Ovary (tissue), 7 donors: ENCODE measurements at regions not wholly inside any gene's neighbourhood (a gene's known extent, or its start where the extent isn't known, plus 50 kb on each side); places are given as distances from the start of the nearest gene placed in this dataset.
"Not testable (repeated sequence)": the region's sequence is repeated elsewhere in the genome, so short reads cannot be mapped to it uniquely, and the experiment has no call there.

Experiments used
- DNase-seq, 5 donors: peaks; one replicate each; pipeline ENCODE4 v3.0.0-alpha.2; 2019 to 2020
- H3K27ac ChIP-seq, 2 donors: fragments of 200-600 bp; one replicate each; pipeline versions ENCODE4 v1.5.1 to v1.8.0; 2019 to 2022
- H3K27me3 ChIP-seq: fragments of 200-600 bp; one replicate; pipeline ENCODE4 v1.8.0; 2022
- H3K36me3 ChIP-seq: fragments of 200-600 bp; sonication (generic); one replicate; pipeline ENCODE4 v1.5.1; 2019
- H3K4me1 ChIP-seq: one replicate; pipeline ENCODE4 v1.8.1; 2013; ENCODE audit warnings: mild to moderate bottlenecking, moderate library complexity; ENCODE audit not compliant: insufficient read depth
- H3K4me3 ChIP-seq: fragments of 200-600 bp; sonication (generic); one replicate; pipeline ENCODE4 v1.5.1; 2017
- H3K9me3 ChIP-seq, 2 donors: fragments of 200-600 bp in 1 of 2; sonication (generic) in 1 of 2; one replicate each; pipeline versions ENCODE4 v1.5.1 to v1.8.1; 2013 to 2019; ENCODE audit warnings: mild to moderate bottlenecking in 1 of 2, moderate library complexity in 1 of 2
- EP300 ChIP-seq: sonication (generic); formaldehyde crosslinking; IDR thresholded peaks from one replicate; pipeline ENCODE4 v1.6.1; 2017; ENCODE audit warnings: antibody characterized with exemption
- POLR2A ChIP-seq: fragments of 450-650 bp; IDR thresholded peaks from one replicate; pipeline ENCODE4 v1.6.1; 2017; ENCODE audit warnings: antibody characterized with exemption, mild to moderate bottlenecking, moderate library complexity
- WGBS, 3 donors: extraction: QIAGEN DNeasy Blood & Tissue Kit in 1 of 3; methylation state at CpG; one replicate each; pipeline versions ENCODE4 v1.1.5 to v1.1.7; 2013 to 2017; 5-methylcytosine and 5-hydroxymethylcytosine counted together
- intact Hi-C, 4 donors: fragments of 100-400 bp; cut with DNase I; formaldehyde crosslinking; loops; one replicate each; pipeline versions ENCODE4 v1.11.0 to v1.15.1; 2022 to 2023
- TF ChIP-seq, protein P1 (sequence below), 3 donors: fragments of 450-650 bp in 2 of 3; fragments of 200-600 bp in 1 of 3; IDR thresholded peaks; one replicate each; pipeline versions ENCODE4 v1.5.1 to v1.8.0; 2016 to 2022; ENCODE audit warnings: antibody characterized with exemption in 3 of 3, mild to moderate bottlenecking in 1 of 3
- donor health status: DM: no; HTN: no; CAD: no; lungs with moderate emphysema.
- donor health status: DM: no; HTN: no; CAD: no.
- donor health status: Bipolar disorder and iron deficiency.
- donor health status: DM: no; HTN: no; CAD: no.
- donor health status: DM: yes; HTN: yes; CAD: no.

DNA sequence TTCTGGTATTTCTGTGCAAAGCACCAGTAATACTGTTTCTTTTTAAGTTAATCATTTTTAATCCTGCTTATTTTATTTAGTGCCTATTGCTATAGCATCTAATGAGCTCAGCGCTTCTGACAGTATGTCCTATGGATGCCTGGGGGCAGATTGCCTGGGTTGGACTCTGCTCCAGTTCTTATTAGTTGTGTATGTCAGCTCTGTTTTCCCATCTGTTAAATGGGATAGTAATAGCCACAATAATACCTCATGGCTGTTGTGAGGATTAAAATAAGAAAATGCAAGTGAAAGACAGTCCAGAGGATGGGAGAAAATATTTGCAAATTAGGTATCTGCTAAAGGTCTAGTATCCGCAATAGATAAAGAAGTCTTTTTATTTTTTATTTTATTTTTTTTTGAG, 87.0 kb downstream of the UTRN start:
- H3K4me1 ChIP-seq = peaks cover 3% of the 10 kb centered on the region
- no peaks in the 10 kb centered on the region for H3K36me3 ChIP-seq
- no peaks in the 10 kb centered on the region for H3K9me3 ChIP-seq
- DNase-seq = no peak
- H3K27ac ChIP-seq = no peak overlapping the region
- H3K4me3 ChIP-seq = no peak overlapping the region
- H3K27me3 ChIP-seq = no peaks in the 10 kb centered on the region
- intact Hi-C loops = no loop called here
- no peak for TF ChIP-seq EP300
- no peak for TF ChIP-seq POLR2A
- TF ChIP-seq, protein P1, sequence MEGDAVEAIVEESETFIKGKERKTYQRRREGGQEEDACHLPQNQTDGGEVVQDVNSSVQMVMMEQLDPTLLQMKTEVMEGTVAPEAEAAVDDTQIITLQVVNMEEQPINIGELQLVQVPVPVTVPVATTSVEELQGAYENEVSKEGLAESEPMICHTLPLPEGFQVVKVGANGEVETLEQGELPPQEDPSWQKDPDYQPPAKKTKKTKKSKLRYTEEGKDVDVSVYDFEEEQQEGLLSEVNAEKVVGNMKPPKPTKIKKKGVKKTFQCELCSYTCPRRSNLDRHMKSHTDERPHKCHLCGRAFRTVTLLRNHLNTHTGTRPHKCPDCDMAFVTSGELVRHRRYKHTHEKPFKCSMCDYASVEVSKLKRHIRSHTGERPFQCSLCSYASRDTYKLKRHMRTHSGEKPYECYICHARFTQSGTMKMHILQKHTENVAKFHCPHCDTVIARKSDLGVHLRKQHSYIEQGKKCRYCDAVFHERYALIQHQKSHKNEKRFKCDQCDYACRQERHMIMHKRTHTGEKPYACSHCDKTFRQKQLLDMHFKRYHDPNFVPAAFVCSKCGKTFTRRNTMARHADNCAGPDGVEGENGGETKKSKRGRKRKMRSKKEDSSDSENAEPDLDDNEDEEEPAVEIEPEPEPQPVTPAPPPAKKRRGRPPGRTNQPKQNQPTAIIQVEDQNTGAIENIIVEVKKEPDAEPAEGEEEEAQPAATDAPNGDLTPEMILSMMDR (IDR thresholded peaks at IDR 0.05) = no peak
- 97 to 98% (median 97%) methylated on average over 2 of the region's 2 CpGs for WGBS, 3 donors

DNA sequence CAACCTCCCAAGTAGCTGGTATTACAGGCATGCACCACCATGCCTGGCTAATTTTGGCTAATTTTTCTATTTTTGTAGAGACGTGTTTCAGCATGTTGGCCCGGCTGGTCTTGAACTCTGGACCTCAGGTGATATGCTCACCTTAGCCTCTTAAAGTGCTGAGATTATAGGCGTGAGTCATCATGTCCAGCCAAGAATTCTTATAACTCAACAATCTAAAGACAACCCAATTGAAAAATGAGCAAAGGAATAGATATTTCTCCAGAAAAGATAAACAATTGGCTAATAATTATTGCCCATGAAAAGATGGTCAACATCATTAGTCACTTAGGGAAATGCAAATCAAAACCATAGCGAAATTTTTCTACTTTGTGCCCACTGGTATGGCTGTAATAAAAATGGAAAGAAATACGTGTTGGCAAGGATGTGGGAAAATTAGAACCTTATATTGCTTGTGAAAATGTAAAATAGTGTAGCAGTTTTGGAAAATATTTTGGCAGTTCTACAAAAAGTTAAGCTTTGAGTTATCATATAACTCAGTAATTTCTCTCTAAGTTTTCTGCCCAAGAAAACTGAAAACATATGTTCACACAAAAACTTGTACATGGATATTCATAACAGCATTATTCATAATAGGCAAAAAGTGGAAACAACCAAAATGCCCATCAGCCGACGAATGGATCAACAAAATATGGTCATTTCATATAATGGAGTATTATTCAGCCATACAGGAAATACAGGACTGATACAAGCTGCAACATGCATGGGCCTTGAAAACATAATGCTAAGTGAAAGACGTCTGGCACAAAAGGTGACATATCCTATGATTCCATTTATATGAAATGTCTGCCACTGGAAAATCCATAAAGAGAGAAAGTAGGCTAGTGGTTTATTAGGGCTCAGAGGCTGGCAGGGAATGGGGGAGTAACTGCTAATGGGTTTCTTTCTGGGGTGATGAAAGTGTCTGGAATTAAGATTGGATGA, 87.8 kb downstream of the UTRN start:
- Histone ChIP-seq H3K27ac (no peak overlapping the region), H3K4me1 (peaks cover 3% of the 10 kb centered on the region)
- intact Hi-C loops = no loop called here

DNA sequence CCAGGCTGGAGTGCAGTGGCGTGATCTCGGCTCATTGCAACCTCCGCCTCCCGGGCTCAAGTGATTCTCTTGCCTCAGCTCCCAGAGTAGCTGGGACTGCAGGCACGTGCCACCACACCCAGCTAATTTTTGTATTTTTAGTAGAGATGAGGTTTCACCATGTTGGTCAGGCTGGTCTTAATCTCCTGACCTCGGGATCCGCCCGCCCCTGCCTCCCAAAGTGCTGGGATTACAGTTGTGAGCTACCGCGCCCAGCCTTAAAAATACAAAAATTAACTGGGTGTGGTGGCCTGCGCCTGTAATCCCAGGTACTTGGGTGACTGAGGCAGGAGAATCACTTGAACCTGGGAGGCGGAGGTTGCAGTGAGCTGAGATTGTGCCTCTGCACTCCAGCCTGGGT, 89.4 kb downstream of the UTRN start:
- H3K36me3 ChIP-seq, H3K27ac ChIP-seq, H3K27me3 ChIP-seq, H3K4me1 ChIP-seq, H3K9me3 ChIP-seq, H3K4me3 ChIP-seq, intact Hi-C loops, DNase-seq: not testable (repeated sequence)
- WGBS, 3 donors = 96 to 98% (median 97%) methylated on average over 12 of the region's 12 CpGs

More for the DNA sequence above, 87.8 kb downstream of the UTRN start:
- DNase-seq = no peak
- H3K36me3 ChIP-seq = no peaks in the 10 kb centered on the region
- H3K4me3 ChIP-seq = no peak overlapping the region
- 86 to 91% (median 91%) methylated on average over 8 of the region's 8 CpGs for WGBS, 3 donors
- no peaks in the 10 kb centered on the region for H3K27me3 ChIP-seq
- TF ChIP-seq, protein P1 (IDR thresholded peaks at IDR 0.05) = no peak
- TF ChIP-seq POLR2A (no peak), EP300 (no peak)
- H3K9me3 ChIP-seq = no peaks in the 10 kb centered on the region

DNA sequence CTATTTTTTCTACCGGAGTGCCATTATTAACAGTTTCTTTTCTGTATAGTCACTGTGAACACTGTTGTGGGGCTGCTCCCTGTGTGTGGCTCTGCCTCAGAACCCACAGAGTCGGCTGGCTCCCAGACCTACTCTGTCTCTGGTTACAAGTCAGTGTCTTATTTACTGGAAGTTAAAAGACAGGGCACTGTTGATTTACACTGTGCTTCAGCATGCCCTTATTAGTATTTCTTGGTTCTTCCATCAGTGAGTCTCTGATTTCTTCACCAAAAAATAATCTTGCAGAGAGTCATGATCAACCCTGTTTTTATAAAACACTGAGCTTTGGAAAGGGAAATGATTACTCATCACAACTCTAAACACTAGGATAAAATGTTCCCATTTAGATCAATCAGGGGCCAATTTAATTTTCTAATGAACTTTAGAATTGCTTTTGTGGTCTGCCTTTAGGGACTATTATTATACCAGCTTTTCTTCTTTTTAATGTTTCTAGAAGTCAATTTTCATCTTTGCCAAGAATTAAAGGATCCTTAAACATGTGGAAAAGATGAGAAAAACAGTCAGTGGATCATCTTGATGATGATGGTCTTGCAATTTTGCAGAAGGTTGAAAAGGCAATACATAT, 92.6 kb downstream of the UTRN start:
- no peak overlapping the region for H3K4me3 ChIP-seq
- no peak for DNase-seq
- H3K27ac ChIP-seq = no peak overlapping the region
- TF ChIP-seq POLR2A (no peak), EP300 (no peak)
- TF ChIP-seq, protein P1 (IDR thresholded peaks at IDR 0.05) = no peak
- intact Hi-C loops = no loop called here
- H3K36me3 ChIP-seq = no peaks in the 10 kb centered on the region
- peaks cover 6% of the 10 kb centered on the region for H3K4me1 ChIP-seq
- H3K9me3 ChIP-seq = no peaks in the 10 kb centered on the region
- H3K27me3 ChIP-seq = no peaks in the 10 kb centered on the region
- 7 to 16% (median 10%) methylated on average over 2 of the region's 2 CpGs for whole genome bisulfite sequencing, 3 donors

DNA sequence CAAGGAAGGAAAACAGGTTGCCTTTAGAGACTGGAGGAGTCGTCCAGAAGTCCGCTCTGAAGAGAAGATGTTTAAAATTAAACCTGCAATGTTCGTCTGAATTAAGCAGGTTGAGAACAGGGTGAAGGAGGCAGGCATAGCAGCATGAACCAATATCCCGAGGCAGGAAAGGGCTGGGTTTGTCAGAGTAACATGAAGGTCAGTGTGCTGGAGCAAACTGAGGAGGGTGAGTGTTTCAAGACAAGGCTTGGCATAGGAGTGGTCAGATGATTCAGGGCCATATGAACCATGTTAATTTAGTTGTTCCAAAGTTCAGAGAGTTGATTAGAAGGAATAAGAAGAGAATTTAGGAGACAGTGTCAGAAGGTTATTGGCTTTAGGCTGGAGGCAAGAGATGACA, 93.3 kb downstream of the UTRN start:
- intact Hi-C loops = no loop called here
- no peak for DNase-seq
- TF ChIP-seq, protein P1 (IDR thresholded peaks at IDR 0.05) = no peak
- TF ChIP-seq EP300 = no peak
- TF ChIP-seq POLR2A = no peak
- no peak overlapping the region for H3K4me3 ChIP-seq
- H3K9me3 ChIP-seq = no peaks in the 10 kb centered on the region
- no peak overlapping the region for H3K27ac ChIP-seq
- no peaks in the 10 kb centered on the region for H3K27me3 ChIP-seq
- H3K36me3 ChIP-seq = no peaks in the 10 kb centered on the region
- H3K4me1 ChIP-seq = peaks cover 6% of the 10 kb centered on the region
- WGBS, 3 donors = 50 to 64% (median 62%) methylated on average over 4 of the region's 4 CpGs
